ENCODE measurements at regions not wholly inside any gene's neighbourhood (a gene's known extent, or its start where the extent isn't known, plus 50 kb on each side); places are given as distances from the start of the nearest gene placed in this dataset.
"Not testable (repeated sequence)": the region's sequence is repeated elsewhere in the genome, so short reads cannot be mapped to it uniquely, and the experiment has no call there.

- no peak for ATAC-seq (ENCODE audit: low FRiP score)
- Histone ChIP-seq H3K27me3 (ENCODE audit: control insufficient read depth in 1 of 2, insufficient read depth in 2 of 2, low read length in 1 of 2) (no peaks in the 10 kb centered on the region), H3K9me3 (ENCODE audit: control insufficient read depth, low read length) (no peaks in the 10 kb centered on the region), H3K27ac (ENCODE audit: low read depth in 1 of 2, low read length in 2 of 2) (no peak overlapping the region), H3K4me3 (ENCODE audit: low read length in 2 of 2) (no peak overlapping the region), H3K4me1 (ENCODE audit: control insufficient read depth in 1 of 2, insufficient read depth in 2 of 2, low read length in 2 of 2) (no peaks in the 10 kb centered on the region), H3K36me3 (ENCODE audit: control insufficient read depth in 1 of 2, insufficient read depth in 2 of 2, low read length in 1 of 2) (no peaks in the 10 kb centered on the region)
- 56 to 61% methylated on average over 5 of the region's 5 CpGs for WGBS, 2 donors
- no peak for DNase-seq
- intact Hi-C loops (cut with DNase I), result no loop called here
Observed at GRCh38 chr9:100724886-100725285, 147.0 kb downstream of the CAVIN4 start.

GRCh38 chr9:100725371-100725770, 147.5 kb downstream of the CAVIN4 start:
- H3K4me3 ChIP-seq (ENCODE audit: low read length in 2 of 2), result no peak overlapping the region
- H3K9me3 ChIP-seq (ENCODE audit: control insufficient read depth, low read length), result no peaks in the 10 kb centered on the region
- H3K27me3 ChIP-seq (ENCODE audit: control insufficient read depth in 1 of 2, insufficient read depth in 2 of 2, low read length in 1 of 2), result no peaks in the 10 kb centered on the region
- H3K36me3 ChIP-seq (ENCODE audit: control insufficient read depth in 1 of 2, insufficient read depth in 2 of 2, low read length in 1 of 2), result no peaks in the 10 kb centered on the region
- no peak overlapping the region for H3K27ac ChIP-seq (ENCODE audit: low read depth in 1 of 2, low read length in 2 of 2)
- WGBS, 2 donors, result 53 to 59% methylated on average over 3 of the region's 3 CpGs
- no peaks in the 10 kb centered on the region for H3K4me1 ChIP-seq (ENCODE audit: control insufficient read depth in 1 of 2, insufficient read depth in 2 of 2, low read length in 2 of 2)
- intact Hi-C loops (cut with DNase I), result no loop called here
- DNase-seq (no peak), ATAC-seq (ENCODE audit: low FRiP score) (no peak)

DNA sequence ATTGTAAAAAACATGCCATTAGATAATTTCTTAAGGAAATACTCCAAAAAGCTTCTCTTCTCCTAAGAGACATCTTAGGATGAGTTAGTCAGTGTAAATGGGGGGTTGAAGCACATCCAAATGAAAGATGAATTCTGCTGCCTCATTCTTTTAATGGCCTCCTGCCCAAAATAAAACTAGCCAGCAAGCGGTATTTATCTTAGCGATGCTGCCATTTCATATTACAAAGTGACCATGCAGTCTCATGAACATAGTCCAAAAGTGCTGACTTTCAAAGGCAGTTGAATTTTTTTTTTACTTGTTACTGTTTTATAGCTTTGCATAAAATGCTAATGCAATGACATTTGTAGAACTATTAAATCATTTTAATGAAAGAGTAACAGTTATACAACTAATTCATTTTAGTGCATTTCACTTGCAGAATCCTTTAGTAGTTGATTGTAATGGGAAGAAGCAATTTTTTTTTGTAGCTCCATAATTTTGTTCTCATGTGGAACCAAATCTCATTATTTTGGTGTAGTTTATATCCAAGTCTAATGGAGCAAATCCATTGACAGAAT, 151.5 kb downstream of the CAVIN4 start:
- Histone ChIP-seq H3K36me3 (ENCODE audit: control insufficient read depth in 1 of 2, insufficient read depth in 2 of 2, low read length in 1 of 2) (no peaks in the 10 kb centered on the region), H3K9me3 (ENCODE audit: control insufficient read depth, low read length) (no peaks in the 10 kb centered on the region), H3K4me3 (ENCODE audit: low read length in 2 of 2) (no peak overlapping the region), H3K27ac (ENCODE audit: low read depth in 1 of 2, low read length in 2 of 2) (no peak overlapping the region), H3K4me1 (ENCODE audit: control insufficient read depth in 1 of 2, insufficient read depth in 2 of 2, low read length in 2 of 2) (no peaks in the 10 kb centered on the region), H3K27me3 (ENCODE audit: control insufficient read depth in 1 of 2, insufficient read depth in 2 of 2, low read length in 1 of 2) (no peaks in the 10 kb centered on the region)
- intact Hi-C loops (cut with DNase I), result no loop called here
- ATAC-seq (ENCODE audit: low FRiP score) (no peak), DNase-seq (no peak)
- WGBS, 2 donors, result 38 to 54% methylated on average over 2 of the region's 2 CpGs

- H3K27me3 ChIP-seq (ENCODE audit: control insufficient read depth in 1 of 2, insufficient read depth in 2 of 2, low read length in 1 of 2), result no peaks in the 10 kb centered on the region
- no peaks in the 10 kb centered on the region for H3K9me3 ChIP-seq (ENCODE audit: control insufficient read depth, low read length)
- WGBS, 2 donors, result 29 to 39% methylated on average over 2 of the region's 2 CpGs
- intact Hi-C loops (cut with DNase I), result no loop called here
- no peaks in the 10 kb centered on the region for H3K36me3 ChIP-seq (ENCODE audit: control insufficient read depth in 1 of 2, insufficient read depth in 2 of 2, low read length in 1 of 2)
- no peak overlapping the region for H3K27ac ChIP-seq (ENCODE audit: low read depth in 1 of 2, low read length in 2 of 2)
- no peak overlapping the region for H3K4me3 ChIP-seq (ENCODE audit: low read length in 2 of 2)
- ATAC-seq (ENCODE audit: low FRiP score), result no peak
- no peaks in the 10 kb centered on the region for H3K4me1 ChIP-seq (ENCODE audit: control insufficient read depth in 1 of 2, insufficient read depth in 2 of 2, low read length in 2 of 2)
- DNase-seq, result no peak
Observed at GRCh38 chr9:100730086-100730485, 152.2 kb downstream of the CAVIN4 start.

DNA sequence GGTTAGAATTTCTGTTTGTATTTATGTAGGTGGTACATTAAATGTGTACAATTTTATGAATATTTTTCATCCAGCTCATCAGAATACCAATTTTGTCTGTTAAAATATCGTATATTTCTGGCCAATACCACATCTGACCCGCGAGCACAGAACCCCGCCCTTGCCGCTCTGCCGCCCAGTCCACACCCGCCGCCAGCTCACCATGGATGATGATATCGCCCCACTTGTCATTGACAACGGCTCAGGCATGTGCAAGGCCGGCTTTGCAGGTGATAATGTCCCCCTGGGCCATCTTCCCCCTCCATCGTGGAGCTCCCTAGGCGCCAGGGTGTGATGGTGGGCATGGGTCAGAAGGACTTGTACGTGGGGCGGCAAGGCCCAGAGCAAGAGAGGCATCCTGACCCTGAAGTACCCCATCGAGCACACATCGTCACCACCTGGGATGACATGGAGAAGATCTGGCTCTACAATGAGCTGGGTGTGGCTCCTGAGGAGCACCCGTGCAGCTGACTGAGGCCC, 153.2 kb downstream of the CAVIN4 start:
- no peaks in the 10 kb centered on the region for H3K4me1 ChIP-seq (ENCODE audit: control insufficient read depth in 1 of 2, insufficient read depth in 2 of 2, low read length in 2 of 2)
- DNase-seq (no peak), ATAC-seq (ENCODE audit: low FRiP score) (no peak)
- H3K27ac ChIP-seq (ENCODE audit: low read depth in 1 of 2, low read length in 2 of 2), result no peak overlapping the region
- no peak overlapping the region for H3K4me3 ChIP-seq (ENCODE audit: low read length in 2 of 2)
- WGBS, 2 donors, result 94 to 95% methylated on average over 18 of the region's 18 CpGs
- H3K27me3 ChIP-seq (ENCODE audit: control insufficient read depth in 1 of 2, insufficient read depth in 2 of 2, low read length in 1 of 2), result no peaks in the 10 kb centered on the region
- H3K9me3 ChIP-seq (ENCODE audit: control insufficient read depth, low read length), result no peaks in the 10 kb centered on the region
- no peaks in the 10 kb centered on the region for H3K36me3 ChIP-seq (ENCODE audit: control insufficient read depth in 1 of 2, insufficient read depth in 2 of 2, low read length in 1 of 2)
- intact Hi-C loops (cut with DNase I), result no loop called here

DNA sequence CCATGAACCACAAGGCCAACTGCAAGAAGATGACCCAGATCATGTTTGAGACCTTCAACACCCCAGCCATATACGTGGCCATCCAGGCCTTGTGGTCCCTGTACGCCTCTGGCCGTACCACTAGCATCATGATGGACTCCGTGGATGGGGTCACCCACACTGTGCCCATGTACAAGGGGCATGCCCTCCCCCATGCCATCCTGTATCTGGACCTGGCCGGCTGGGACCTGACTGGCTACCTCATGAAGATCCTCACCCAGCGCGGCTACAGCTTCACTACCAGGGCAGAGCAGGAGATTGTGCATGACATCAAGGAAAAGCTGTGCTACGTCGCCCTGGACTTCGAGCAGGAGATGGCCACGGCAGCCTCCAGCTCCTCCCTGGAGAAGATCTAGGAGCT, 153.7 kb downstream of the CAVIN4 start:
- Histone ChIP-seq H3K4me1 (ENCODE audit: control insufficient read depth in 1 of 2, insufficient read depth in 2 of 2, low read length in 2 of 2) (no peaks in the 10 kb centered on the region), H3K4me3 (ENCODE audit: low read length in 2 of 2) (no peak overlapping the region), H3K27me3 (ENCODE audit: control insufficient read depth in 1 of 2, insufficient read depth in 2 of 2, low read length in 1 of 2) (no peaks in the 10 kb centered on the region), H3K36me3 (ENCODE audit: control insufficient read depth in 1 of 2, insufficient read depth in 2 of 2, low read length in 1 of 2) (no peaks in the 10 kb centered on the region), H3K27ac (ENCODE audit: low read depth in 1 of 2, low read length in 2 of 2) (no peak overlapping the region), H3K9me3 (ENCODE audit: control insufficient read depth, low read length) (no peaks in the 10 kb centered on the region)
- WGBS, 2 donors, result 91 to 94% methylated on average over 11 of the region's 11 CpGs
- intact Hi-C loops (cut with DNase I), result no loop called here
- ATAC-seq (ENCODE audit: low FRiP score), result peak; percentile 38
- peak in 1 of 2 donors; percentile 71 for DNase-seq

DNA sequence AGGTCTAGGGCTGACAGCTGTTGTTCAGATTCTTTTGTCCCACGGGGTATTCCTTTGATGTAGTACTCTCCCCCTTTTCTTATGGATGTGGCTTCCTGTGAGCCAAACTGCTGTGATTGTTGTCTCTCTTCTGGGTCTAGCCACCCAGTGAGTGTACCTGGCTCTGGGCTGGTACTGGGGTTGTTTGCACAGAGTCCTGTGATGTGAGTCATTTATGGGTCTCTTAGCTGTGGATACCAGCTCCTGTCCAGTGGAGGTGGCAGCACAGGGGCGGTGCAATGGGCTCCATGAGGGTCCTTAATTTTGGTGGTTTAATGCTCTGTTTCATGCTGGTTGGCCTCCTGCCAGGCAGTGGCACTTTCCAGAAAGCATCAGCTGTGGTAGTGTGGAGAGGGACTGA, 161.3 kb downstream of the CAVIN4 start:
- Histone ChIP-seq H3K36me3 (ENCODE audit: control insufficient read depth in 1 of 2, insufficient read depth in 2 of 2, low read length in 1 of 2) (no peaks in the 10 kb centered on the region), H3K27me3 (ENCODE audit: control insufficient read depth in 1 of 2, insufficient read depth in 2 of 2, low read length in 1 of 2) (no peaks in the 10 kb centered on the region), H3K27ac (ENCODE audit: low read depth in 1 of 2, low read length in 2 of 2) (no peak overlapping the region), H3K4me3 (ENCODE audit: low read length in 2 of 2) (no peak overlapping the region), H3K4me1 (ENCODE audit: control insufficient read depth in 1 of 2, insufficient read depth in 2 of 2, low read length in 2 of 2) (no peaks in the 10 kb centered on the region), H3K9me3 (ENCODE audit: control insufficient read depth, low read length) (no peaks in the 10 kb centered on the region)
- ATAC-seq (ENCODE audit: low FRiP score) (no peak), DNase-seq (no peak)
- intact Hi-C loops (cut with DNase I), result no loop called here
- WGBS, 2 donors, result 51 to 59% methylated on average over 2 of the region's 2 CpGs

GRCh38 chr9:100739666-100740065, 161.8 kb downstream of the CAVIN4 start:
- intact Hi-C loops (cut with DNase I), result no loop called here
- DNase-seq (no peak), ATAC-seq (ENCODE audit: low FRiP score) (no peak)
- 79 to 92% methylated on average over 5 of the region's 5 CpGs for WGBS, 2 donors
- H3K27ac ChIP-seq (ENCODE audit: low read depth in 1 of 2, low read length in 2 of 2), result no peak overlapping the region
- H3K9me3 ChIP-seq (ENCODE audit: control insufficient read depth, low read length), result no peaks in the 10 kb centered on the region
- no peaks in the 10 kb centered on the region for H3K27me3 ChIP-seq (ENCODE audit: control insufficient read depth in 1 of 2, insufficient read depth in 2 of 2, low read length in 1 of 2)
- no peaks in the 10 kb centered on the region for H3K36me3 ChIP-seq (ENCODE audit: control insufficient read depth in 1 of 2, insufficient read depth in 2 of 2, low read length in 1 of 2)
- no peaks in the 10 kb centered on the region for H3K4me1 ChIP-seq (ENCODE audit: control insufficient read depth in 1 of 2, insufficient read depth in 2 of 2, low read length in 2 of 2)
- no peak overlapping the region for H3K4me3 ChIP-seq (ENCODE audit: low read length in 2 of 2)

DNA sequence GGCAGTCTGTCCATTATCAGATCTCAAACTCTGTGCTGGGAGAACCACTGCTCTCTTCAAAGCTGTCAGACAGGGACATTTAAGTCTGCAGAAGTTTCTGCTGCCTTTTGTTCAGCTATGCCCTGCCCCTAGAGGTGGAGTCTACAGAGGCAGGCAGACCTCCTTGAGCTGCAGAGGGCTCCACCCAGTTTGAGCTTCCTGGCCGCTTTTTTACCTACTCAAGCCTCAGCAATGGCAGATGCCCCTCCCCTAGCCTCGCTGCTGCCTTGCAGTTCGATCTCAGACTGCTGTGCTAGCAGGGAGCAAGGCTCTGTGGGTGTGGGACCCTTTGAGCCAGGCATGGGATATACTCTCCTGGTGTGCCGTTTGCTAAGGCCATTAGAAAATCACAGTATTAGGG, 171.1 kb downstream of the CAVIN4 start:
- H3K4me1 ChIP-seq (ENCODE audit: control insufficient read depth in 1 of 2, insufficient read depth in 2 of 2, low read length in 2 of 2); H3K27me3 ChIP-seq (ENCODE audit: control insufficient read depth in 1 of 2, insufficient read depth in 2 of 2, low read length in 1 of 2); ATAC-seq (ENCODE audit: low FRiP score); DNase-seq; H3K36me3 ChIP-seq (ENCODE audit: control insufficient read depth in 1 of 2, insufficient read depth in 2 of 2, low read length in 1 of 2); intact Hi-C loops (cut with DNase I); H3K9me3 ChIP-seq (ENCODE audit: control insufficient read depth, low read length); H3K27ac ChIP-seq (ENCODE audit: low read depth in 1 of 2, low read length in 2 of 2); H3K4me3 ChIP-seq (ENCODE audit: low read length in 2 of 2): not testable (repeated sequence)
- 72 to 73% methylated on average over 4 of the region's 4 CpGs for WGBS, 2 donors
